Right lobe of liver (tissue), 4 donors: ENCODE measurements at regions not wholly inside any gene's neighbourhood (a gene's known extent, or its start where the extent isn't known, plus 50 kb on each side); places are given as distances from the start of the nearest gene placed in this dataset.

ENCODE experiments used
- POLR2A ChIP-seq: fragments of 450-650 bp; IDR thresholded peaks from one replicate; pipeline ENCODE4 v1.6.1; 2017; ENCODE audit warnings: antibody characterized with exemption, mild to moderate bottlenecking
- TF ChIP-seq, protein P1 (sequence below), 4 donors: fragments of 200-600 bp in 3 of 4; fragments of 450-650 bp in 1 of 4; IDR thresholded peaks; one replicate each; pipeline versions ENCODE4 v1.5.1 to v1.8.0; 2016 to 2022; ENCODE audit warnings: antibody characterized with exemption in 4 of 4, mild to moderate bottlenecking in 2 of 4
- donor health status: DM: no; HTN: no; CAD: no.
- donor health status: DM: no; HTN: no; CAD: no.
- donor health status: DM: no; HTN: yes; CAD: no.

- TF ChIP-seq, protein P1, sequence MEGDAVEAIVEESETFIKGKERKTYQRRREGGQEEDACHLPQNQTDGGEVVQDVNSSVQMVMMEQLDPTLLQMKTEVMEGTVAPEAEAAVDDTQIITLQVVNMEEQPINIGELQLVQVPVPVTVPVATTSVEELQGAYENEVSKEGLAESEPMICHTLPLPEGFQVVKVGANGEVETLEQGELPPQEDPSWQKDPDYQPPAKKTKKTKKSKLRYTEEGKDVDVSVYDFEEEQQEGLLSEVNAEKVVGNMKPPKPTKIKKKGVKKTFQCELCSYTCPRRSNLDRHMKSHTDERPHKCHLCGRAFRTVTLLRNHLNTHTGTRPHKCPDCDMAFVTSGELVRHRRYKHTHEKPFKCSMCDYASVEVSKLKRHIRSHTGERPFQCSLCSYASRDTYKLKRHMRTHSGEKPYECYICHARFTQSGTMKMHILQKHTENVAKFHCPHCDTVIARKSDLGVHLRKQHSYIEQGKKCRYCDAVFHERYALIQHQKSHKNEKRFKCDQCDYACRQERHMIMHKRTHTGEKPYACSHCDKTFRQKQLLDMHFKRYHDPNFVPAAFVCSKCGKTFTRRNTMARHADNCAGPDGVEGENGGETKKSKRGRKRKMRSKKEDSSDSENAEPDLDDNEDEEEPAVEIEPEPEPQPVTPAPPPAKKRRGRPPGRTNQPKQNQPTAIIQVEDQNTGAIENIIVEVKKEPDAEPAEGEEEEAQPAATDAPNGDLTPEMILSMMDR (IDR thresholded peaks at IDR 0.05): no peak
- TF ChIP-seq POLR2A: no peak
These were observed 276.3 kb upstream of the PTBP2 start for GRCh38 chr1:96445302-96445701.
